Hepatocyte (in vitro differentiated cells): ENCODE measurements at regions not wholly inside any gene's neighbourhood (a gene's known extent, or its start where the extent isn't known, plus 50 kb on each side); places are given as distances from the start of the nearest gene placed in this dataset.

Experiments used
- DNase-seq: peaks from one replicate; pipeline ENCODE4 v3.0.0-alpha.2; 2016; ENCODE audit warnings: low spot score
- H2AFZ ChIP-seq: fragments of 200-600 bp; sonication (generic); 2 replicates; pipeline ENCODE4 v1.6.0; 2016; ENCODE audit warnings: antibody characterized with exemption, mild to moderate bottlenecking
- H3K27ac ChIP-seq: fragments of 200-600 bp; sonication (generic); 2 replicates; pipeline ENCODE4 v1.5.1; 2016; ENCODE audit warnings: mild to moderate bottlenecking
- H3K27me3 ChIP-seq: fragments of 200-600 bp; sonication (generic); 2 replicates; pipeline ENCODE4 v1.6.1; 2016
- H3K36me3 ChIP-seq: fragments of 200-600 bp; sonication (generic); replicated peaks from 2 replicates; pipeline ENCODE4 v1.5.1; 2016; ENCODE audit warnings: low read depth; ENCODE audit not compliant: insufficient read depth
- H3K4me1 ChIP-seq: fragments of 200-600 bp; sonication (generic); 2 replicates; pipeline ENCODE4 v1.5.1; 2016; ENCODE audit warnings: mild to moderate bottlenecking, moderate library complexity; ENCODE audit not compliant: insufficient read depth
- H3K4me2 ChIP-seq: fragments of 200-600 bp; sonication (generic); 2 replicates; pipeline ENCODE4 v1.6.0; 2016
- H3K4me3 ChIP-seq: fragments of 200-600 bp; sonication (generic); 2 replicates; pipeline ENCODE4 v1.5.1; 2016; ENCODE audit warnings: mild to moderate bottlenecking
- H3K79me2 ChIP-seq: fragments of 200-600 bp; sonication (generic); 2 replicates; pipeline ENCODE4 v1.6.0; 2017; ENCODE audit warnings: mild to moderate bottlenecking
- H3K9me2 ChIP-seq: fragments of 200-600 bp; sonication (generic); replicated peaks from 2 replicates; pipeline ENCODE4 v1.6.0; 2017; ENCODE audit warnings: mild to moderate bottlenecking; ENCODE audit not compliant: insufficient read depth
- H3K9me3 ChIP-seq: fragments of 200-600 bp; sonication (generic); 2 replicates; pipeline ENCODE4 v1.5.1; 2016; ENCODE audit warnings: low read depth, mild to moderate bottlenecking
- H4K20me1 ChIP-seq: fragments of 200-600 bp; sonication (generic); 2 replicates; pipeline ENCODE4 v1.6.0; 2016; ENCODE audit warnings: mild to moderate bottlenecking; ENCODE audit not compliant: insufficient read depth, poor library complexity, severe bottlenecking
- CTCF ChIP-seq: fragments of 200-600 bp; sonication (generic); IDR thresholded peaks from 2 replicates; pipeline ENCODE4 v1.5.1; 2016; ENCODE audit warnings: antibody characterized with exemption, mild to moderate bottlenecking; ENCODE audit not compliant: poor library complexity
- EZH2 ChIP-seq: fragments of 200-600 bp; sonication (generic); IDR thresholded peaks from 2 replicates; pipeline ENCODE4 v1.6.1; 2016; ENCODE audit warnings: antibody characterized with exemption, mild to moderate bottlenecking, borderline replicate concordance
- EZH2phosphoT487 ChIP-seq: fragments of 200-600 bp; sonication (generic); IDR thresholded peaks from one replicate; pipeline ENCODE4 v1.6.1; 2018; ENCODE audit warnings: antibody characterized with exemption, mild to moderate bottlenecking, low read depth, moderate library complexity; ENCODE audit not compliant: unreplicated experiment, severe bottlenecking
- WGBS: methylation state at CpG from one replicate; pipeline ENCODE4 v1.1.6; 2016; ENCODE audit warnings: low lambda C conversion rate; ENCODE audit errors: missing lambda C conversion rate; 5-methylcytosine and 5-hydroxymethylcytosine counted together

GRCh38 chr14:41360126-41360525, 246.6 kb upstream of the LRFN5 start:
- Histone ChIP-seq H3K4me3 (no peak overlapping the region), H3K9me3 (no peaks in the 10 kb centered on the region), H3K27ac (no peak overlapping the region), H3K4me1 (no peaks in the 10 kb centered on the region), H3K9me2 (no peaks in the 10 kb centered on the region), H3K36me3 (no peaks in the 10 kb centered on the region), H3K4me2 (no peak overlapping the region), H4K20me1 (no peaks in the 10 kb centered on the region), H3K27me3 (no peaks in the 10 kb centered on the region), H3K79me2 (no peaks in the 10 kb centered on the region), H2AFZ (no peak overlapping the region)
- no peak for TF ChIP-seq CTCF
- WGBS = 68% methylated on average over 2 of the region's 2 CpGs
- DNase-seq = no peak

GRCh38 chr14:41355866-41356265, 250.8 kb upstream of the LRFN5 start:
- H3K4me1 ChIP-seq = no peaks in the 10 kb centered on the region
- WGBS = 84% methylated on average over 3 of the region's 3 CpGs
- H3K27ac ChIP-seq = no peak overlapping the region
- H3K9me2 ChIP-seq = no peaks in the 10 kb centered on the region
- H3K36me3 ChIP-seq = no peaks in the 10 kb centered on the region
- no peaks in the 10 kb centered on the region for H3K27me3 ChIP-seq
- no peak overlapping the region for H3K4me2 ChIP-seq
- H4K20me1 ChIP-seq = no peaks in the 10 kb centered on the region
- H3K79me2 ChIP-seq = no peaks in the 10 kb centered on the region
- TF ChIP-seq EZH2phosphoT487 = no peak
- H3K4me3 ChIP-seq = no peak overlapping the region
- H3K9me3 ChIP-seq = no peaks in the 10 kb centered on the region
- H2AFZ ChIP-seq = no peak overlapping the region
- DNase-seq = no peak

- TF ChIP-seq EZH2 (no peak), CTCF (no peak), EZH2phosphoT487 (no peak)
- Histone ChIP-seq H3K36me3 (no peaks in the 10 kb centered on the region), H3K27me3 (no peaks in the 10 kb centered on the region)
These were observed 256.2 kb upstream of the LRFN5 start for GRCh38 chr14:41350476-41350875.

GRCh38 chr14:41349289-41349910, 257.3 kb upstream of the LRFN5 start:
- Histone ChIP-seq H3K4me2 (no peak overlapping the region), H3K79me2 (no peaks in the 10 kb centered on the region), H3K9me2 (no peaks in the 10 kb centered on the region), H3K27me3 (no peaks in the 10 kb centered on the region), H2AFZ (no peak overlapping the region), H3K4me3 (no peak overlapping the region), H3K27ac (no peak overlapping the region), H3K4me1 (no peaks in the 10 kb centered on the region), H3K36me3 (no peaks in the 10 kb centered on the region), H3K9me3 (no peaks in the 10 kb centered on the region), H4K20me1 (no peaks in the 10 kb centered on the region)
- TF ChIP-seq EZH2 = no peak
- no peak for TF ChIP-seq CTCF
- no peak for TF ChIP-seq EZH2phosphoT487
- 98% methylated on average over 8 of the region's 8 CpGs for WGBS
- DNase-seq = no peak

More at GRCh38 chr14:41350476-41350875, 256.2 kb upstream of the LRFN5 start:
- Histone ChIP-seq H3K4me1 (no peaks in the 10 kb centered on the region), H3K4me3 (no peak overlapping the region), H3K9me2 (no peaks in the 10 kb centered on the region), H4K20me1 (no peaks in the 10 kb centered on the region), H2AFZ (no peak overlapping the region), H3K27ac (no peak overlapping the region), H3K79me2 (no peaks in the 10 kb centered on the region), H3K9me3 (no peaks in the 10 kb centered on the region), H3K4me2 (no peak overlapping the region)
- 97% methylated on average over 7 of the region's 7 CpGs for WGBS
- DNase-seq = no peak
